ENCODE measurements at regions not wholly inside any gene's neighbourhood (a gene's known extent, or its start where the extent isn't known, plus 50 kb on each side); places are given as distances from the start of the nearest gene placed in this dataset.

DNA sequence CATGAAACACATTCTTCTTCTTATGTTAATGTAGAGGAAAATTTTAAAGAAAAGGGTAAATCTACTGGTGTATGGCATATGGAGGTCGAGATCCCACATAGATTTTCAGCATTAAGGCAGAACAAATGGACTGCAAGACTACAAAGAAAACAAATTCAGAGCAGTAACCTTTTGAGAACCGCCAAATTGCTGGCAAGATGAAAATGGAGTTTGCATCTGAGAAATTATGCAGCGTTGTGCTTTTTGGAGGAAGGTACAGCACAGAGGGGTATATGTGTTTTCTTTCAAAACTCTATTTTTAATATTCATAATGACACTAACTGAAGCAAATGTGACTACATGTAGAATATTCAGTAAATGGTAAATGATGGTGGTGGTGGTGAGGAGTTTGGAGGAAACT lies 59.0 kb upstream of the PARD3B start:
- no peak for DNase-seq (ENCODE audit: low read depth)

DNA sequence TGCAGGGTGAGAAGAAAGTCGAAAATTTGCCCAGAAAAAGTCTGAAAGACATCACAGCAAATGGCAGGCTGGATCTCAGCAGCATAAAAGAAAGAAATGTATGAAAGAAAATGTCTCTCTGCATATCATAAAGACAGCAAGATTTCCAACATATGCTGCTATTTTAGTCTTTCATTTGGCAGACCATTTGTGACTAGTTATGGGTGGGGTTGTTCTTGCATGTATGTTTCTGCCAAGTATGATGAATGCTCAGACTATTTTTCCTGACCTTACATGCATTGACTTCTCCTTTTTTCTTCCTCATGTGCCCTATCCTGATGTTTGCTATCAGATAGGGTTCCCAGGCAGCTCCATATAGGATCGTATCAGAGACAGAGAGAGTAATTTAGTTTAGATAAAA lies 58.5 kb upstream of the PARD3B start:
- no peak for DNase-seq (ENCODE audit: low read depth)

DNA sequence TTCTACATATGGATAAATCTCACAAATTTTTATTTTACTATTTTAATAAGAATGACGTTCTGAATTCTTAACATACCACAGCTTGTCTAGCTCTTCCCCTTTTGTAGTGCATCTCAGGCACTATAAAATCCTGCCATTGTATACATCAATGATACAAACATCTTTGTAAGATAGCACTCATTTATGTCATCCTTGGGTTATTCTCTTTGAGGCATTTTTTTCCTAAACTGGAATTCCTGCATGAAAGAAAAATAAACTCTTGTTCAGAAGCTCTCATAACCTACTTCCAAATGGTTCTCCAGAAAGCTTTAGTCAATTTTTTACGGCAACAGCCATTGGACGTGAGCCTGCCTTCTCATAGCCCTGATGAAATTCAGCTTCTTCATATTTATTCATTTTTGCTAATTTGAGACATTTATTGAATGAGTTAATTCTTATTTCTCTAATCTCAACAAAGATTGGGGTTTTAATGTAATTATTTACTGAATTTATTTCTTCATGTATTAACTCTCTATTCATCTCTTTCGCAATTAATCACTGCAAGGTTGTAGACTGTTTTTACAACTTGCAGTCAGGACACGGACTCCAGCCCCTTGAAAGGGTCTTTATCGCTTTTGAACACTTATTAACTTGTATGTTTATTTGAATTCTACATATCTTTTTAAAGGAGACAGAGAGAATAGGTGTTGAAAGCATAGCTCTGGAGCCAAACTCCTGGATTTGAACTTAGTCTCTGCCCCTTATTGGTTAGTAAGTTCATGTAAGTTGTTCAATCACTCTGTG lies 57.6 kb upstream of the PARD3B start:
- DNase-seq (ENCODE audit: low read depth), result no peak

DNA sequence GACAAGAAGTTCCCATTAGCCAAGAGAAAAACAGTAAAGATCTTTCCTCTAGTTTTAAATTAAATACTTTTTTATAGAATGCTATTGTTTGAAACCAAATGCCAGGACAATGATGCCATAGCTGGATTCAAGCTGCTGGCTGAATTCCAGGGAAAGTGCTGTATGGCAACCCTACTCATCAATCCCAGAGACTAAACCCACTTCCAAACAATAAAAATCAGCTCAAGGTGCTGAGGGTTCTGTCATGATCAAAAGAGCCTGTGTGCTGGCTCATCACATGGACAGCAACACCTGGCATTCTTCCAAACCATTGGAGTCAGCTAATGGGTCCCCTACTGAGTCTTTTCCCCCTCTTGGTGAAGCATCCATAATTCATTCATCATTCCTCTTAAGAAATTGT lies 53.7 kb upstream of the PARD3B start:
- no peak for DNase-seq (ENCODE audit: low read depth)

DNA sequence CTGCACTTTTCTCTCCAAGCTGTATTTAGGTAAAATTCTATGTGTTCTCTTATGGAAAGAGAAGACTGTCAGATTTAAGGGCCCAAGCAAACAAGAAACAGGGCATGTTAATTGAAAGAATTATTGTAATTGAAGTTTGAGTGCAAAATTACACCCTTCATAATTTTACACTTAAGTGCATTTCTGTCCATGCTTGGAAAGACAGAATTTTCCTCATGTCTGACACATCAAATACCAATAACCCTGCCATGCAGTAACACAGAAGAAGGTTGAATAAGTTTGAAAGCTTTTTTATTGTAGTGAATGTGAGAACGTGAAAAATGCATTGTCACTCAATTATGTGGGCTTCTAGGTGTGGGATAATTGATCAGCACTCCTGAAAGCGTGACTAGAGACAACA lies 52.9 kb upstream of the PARD3B start:
- no peak for DNase-seq (ENCODE audit: low read depth)

DNA sequence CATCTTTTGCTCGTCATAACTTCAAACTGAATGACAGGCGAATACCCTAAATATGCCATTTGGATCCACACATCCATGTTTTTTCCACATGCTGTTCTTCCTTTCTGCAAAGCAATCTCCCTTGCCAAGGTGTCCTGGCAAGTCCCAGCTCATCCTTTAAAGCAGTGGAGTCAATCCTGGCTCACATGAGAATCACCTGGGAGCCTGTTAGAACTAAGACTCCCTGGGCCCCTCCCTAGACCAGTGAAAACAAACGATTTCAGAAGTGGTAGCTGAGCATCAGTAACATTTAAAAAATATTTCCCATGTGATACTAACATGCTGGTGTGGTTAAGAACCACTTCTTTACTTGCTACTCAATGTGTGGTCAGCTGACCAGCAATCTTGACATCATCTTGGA lies 50.6 kb upstream of the PARD3B start:
- no peak for DNase-seq (ENCODE audit: low read depth)

DNA sequence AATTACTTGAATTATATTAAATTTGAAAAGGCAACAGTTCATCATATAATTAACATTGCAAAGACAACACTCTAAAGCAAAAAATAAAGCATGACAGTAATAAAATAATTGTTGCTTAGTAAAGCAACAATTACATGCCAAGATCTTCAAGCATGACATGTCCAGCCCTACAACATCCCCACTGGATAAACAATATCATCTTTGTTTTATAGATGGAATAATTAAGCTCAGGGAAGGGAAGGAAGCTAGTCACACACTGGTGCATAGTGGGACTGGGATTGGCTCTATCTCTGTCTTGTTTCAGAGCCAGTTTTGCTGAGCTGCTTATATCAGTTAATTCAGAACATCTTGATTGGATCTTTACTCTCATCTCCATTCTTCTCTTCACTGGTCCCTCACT lies 49.9 kb upstream of the PARD3B start:
- DNase-seq (ENCODE audit: low read depth), result no peak
